Thyroid gland (tissue), 4 donors: ENCODE measurements at regions not wholly inside any gene's neighbourhood (a gene's known extent, or its start where the extent isn't known, plus 50 kb on each side); places are given as distances from the start of the nearest gene placed in this dataset.

ENCODE experiments used
- DNase-seq, 2 donors: peaks; one replicate each; pipeline ENCODE4 v3.0.0-alpha.2; 2019
- H3K27ac ChIP-seq, 3 donors: fragments of 200-600 bp; sonication (generic); 1 replicate in 2 of 3; 2 replicates in 1 of 3; pipeline ENCODE4 v1.5.1; 2016 to 2019; ENCODE audit warnings: mild to moderate bottlenecking in 1 of 3, moderate library complexity in 1 of 3
- H3K27me3 ChIP-seq: fragments of 200-600 bp; sonication (generic); one replicate; pipeline ENCODE4 v1.5.1; 2019
- H3K36me3 ChIP-seq, 2 donors: fragments of 200-600 bp; sonication (generic); one replicate each; pipeline ENCODE4 v1.5.1; 2016 to 2019
- H3K4me1 ChIP-seq, 2 donors: fragments of 200-600 bp; sonication (generic); one replicate each; pipeline ENCODE4 v1.5.1; 2017 to 2019
- H3K4me3 ChIP-seq, 3 donors: fragments of 200-600 bp; sonication (generic); replicated peaks in 1 of 3; 1 replicate in 2 of 3; 2 replicates in 1 of 3; pipeline ENCODE4 v1.5.1; 2016; ENCODE audit warnings: mild to moderate bottlenecking in 1 of 3
- H3K9me3 ChIP-seq: fragments of 200-600 bp; sonication (generic); one replicate; pipeline ENCODE4 v1.5.1; 2017
- CTCF ChIP-seq, 6 experiments: fragments of 200-600 bp in 3 of 6; fragments of 450-650 bp in 3 of 6; sonication (generic) in 3 of 6; IDR thresholded peaks; one replicate each; pipeline ENCODE4 v1.5.1; 2016 to 2019; ENCODE audit warnings: antibody characterized with exemption in 6 of 6, mild to moderate bottlenecking in 2 of 6, inconsistent platforms in 1 of 6, moderate library complexity in 1 of 6
- POLR2A ChIP-seq, 2 donors: fragments of 450-650 bp; IDR thresholded peaks; one replicate each; pipeline ENCODE4 v1.6.1; 2017; ENCODE audit warnings: antibody characterized with exemption in 2 of 2, mild to moderate bottlenecking in 2 of 2, moderate library complexity in 1 of 2
- WGBS, 2 donors: methylation state at CpG; one replicate each; pipeline ENCODE4 v1.1.5; 2017; 5-methylcytosine and 5-hydroxymethylcytosine counted together
- intact Hi-C: fragments of 100-400 bp; cut with DNase I; formaldehyde crosslinking; loops from one replicate; pipeline ENCODE4 v1.15.1; 2023

GRCh38 chr4:79235095-79235494, 90.8 kb downstream of the NAA11 start:
- Histone ChIP-seq H3K4me1 (no peaks in the 10 kb centered on the region), H3K27me3 (no peaks in the 10 kb centered on the region), H3K9me3 (no peaks in the 10 kb centered on the region), H3K36me3 (no peaks in the 10 kb centered on the region), H3K4me3 (no peak overlapping the region), H3K27ac (no peak overlapping the region)
- WGBS, 2 donors: 74 to 78% methylated on average over 4 of the region's 4 CpGs
- intact Hi-C loops: no loop called here
- DNase-seq: no peak
- no peak for TF ChIP-seq CTCF (IDR thresholded peaks at IDR 0.05)
- TF ChIP-seq POLR2A (IDR thresholded peaks at IDR 0.05): no peak

- no peak for DNase-seq
- H3K27me3 ChIP-seq: no peaks in the 10 kb centered on the region
- no peak overlapping the region for H3K27ac ChIP-seq
- TF ChIP-seq POLR2A (IDR thresholded peaks at IDR 0.05) (no peak), CTCF (IDR thresholded peaks at IDR 0.05) (no peak)
- H3K4me3 ChIP-seq: no peak overlapping the region
- no peaks in the 10 kb centered on the region for H3K4me1 ChIP-seq
- no peaks in the 10 kb centered on the region for H3K9me3 ChIP-seq
- no peaks in the 10 kb centered on the region for H3K36me3 ChIP-seq
- intact Hi-C loops: no loop called here
- 85 to 89% methylated on average over 2 of the region's 2 CpGs for WGBS, 2 donors
Measured at GRCh38 chr4:79233820-79234219, 92.0 kb downstream of the NAA11 start.

- intact Hi-C loops: no loop called here
- no peaks in the 10 kb centered on the region for H3K36me3 ChIP-seq
- no peaks in the 10 kb centered on the region for H3K9me3 ChIP-seq
- no peaks in the 10 kb centered on the region for H3K4me1 ChIP-seq
- no peak for DNase-seq
- TF ChIP-seq POLR2A (IDR thresholded peaks at IDR 0.05): no peak
- TF ChIP-seq CTCF (IDR thresholded peaks at IDR 0.05): no peak
- H3K27ac ChIP-seq: no peak overlapping the region
- no peaks in the 10 kb centered on the region for H3K27me3 ChIP-seq
- H3K4me3 ChIP-seq: no peak overlapping the region
Measured at GRCh38 chr4:79232540-79232939, 93.3 kb downstream of the NAA11 start.

GRCh38 chr4:79227860-79228259, 98.0 kb downstream of the NAA11 start:
- no peaks in the 10 kb centered on the region for H3K36me3 ChIP-seq
- TF ChIP-seq POLR2A (IDR thresholded peaks at IDR 0.05) (no peak), CTCF (IDR thresholded peaks at IDR 0.05) (no peak)
- H3K4me3 ChIP-seq: no peak overlapping the region
- intact Hi-C loops: no loop called here
- no peaks in the 10 kb centered on the region for H3K4me1 ChIP-seq
- DNase-seq: no peak
- no peak overlapping the region for H3K27ac ChIP-seq
- 68 to 71% methylated on average over 2 of the region's 2 CpGs for WGBS, 2 donors
- no peaks in the 10 kb centered on the region for H3K27me3 ChIP-seq
- H3K9me3 ChIP-seq: no peaks in the 10 kb centered on the region

- 30 to 31% methylated on average over 3 of the region's 3 CpGs for WGBS, 2 donors
Measured at GRCh38 chr4:79225360-79225759, 100.5 kb downstream of the NAA11 start.

More at GRCh38 chr4:79225360-79225759, 100.5 kb downstream of the NAA11 start:
- TF ChIP-seq POLR2A (IDR thresholded peaks at IDR 0.05) (no peak), CTCF (IDR thresholded peaks at IDR 0.05) (no peak)
- no peak overlapping the region for H3K4me3 ChIP-seq
- H3K27ac ChIP-seq: no peak overlapping the region
- H3K27me3 ChIP-seq: no peaks in the 10 kb centered on the region
- no peaks in the 10 kb centered on the region for H3K9me3 ChIP-seq
- no peaks in the 10 kb centered on the region for H3K4me1 ChIP-seq
- intact Hi-C loops: no loop called here
- H3K36me3 ChIP-seq: no peaks in the 10 kb centered on the region
- DNase-seq: no peak
